Osteocyte (in vitro differentiated cells): ENCODE measurements at regions not wholly inside any gene's neighbourhood (a gene's known extent, or its start where the extent isn't known, plus 50 kb on each side); places are given as distances from the start of the nearest gene placed in this dataset.
A peak's percentile ranks its signal among the peaks of the same experiment; 100 is the strongest.

Experiments
- DNase-seq: peaks from one replicate; pipeline ENCODE4 v3.0.0; 2021; ENCODE audit warnings: mixed read lengths; ENCODE audit not compliant: unreplicated experiment; ENCODE audit errors: extremely low spot score
- H3K27ac Mint-ChIP-seq: one replicate; pipeline ENCODE4 v1.8.0; 2021; ENCODE audit warnings: mild to moderate bottlenecking, mixed read lengths; ENCODE audit not compliant: unreplicated experiment
- H3K27me3 Mint-ChIP-seq: one replicate; pipeline ENCODE4 v1.8.0; 2021; ENCODE audit warnings: mixed read lengths; ENCODE audit not compliant: unreplicated experiment
- H3K36me3 Mint-ChIP-seq: one replicate; pipeline ENCODE4 v1.8.0; 2021; ENCODE audit warnings: mixed read lengths; ENCODE audit not compliant: unreplicated experiment
- H3K4me1 Mint-ChIP-seq: one replicate; pipeline ENCODE4 v1.8.0; 2021; ENCODE audit warnings: mixed read lengths; ENCODE audit not compliant: unreplicated experiment
- H3K4me3 Mint-ChIP-seq: one replicate; pipeline ENCODE4 v1.8.0; 2021; ENCODE audit warnings: mild to moderate bottlenecking, moderate library complexity, mixed read lengths; ENCODE audit not compliant: unreplicated experiment
- H3K9me3 Mint-ChIP-seq: one replicate; pipeline ENCODE4 v1.8.0; 2021; ENCODE audit warnings: mixed read lengths; ENCODE audit not compliant: unreplicated experiment
- CTCF ChIP-seq: fragments of 200-600 bp; sonication (generic); IDR thresholded peaks from 2 replicates; pipeline ENCODE4 v1.5.0; 2021; ENCODE audit warnings: antibody characterized with exemption, mild to moderate bottlenecking, moderate library complexity

GRCh38 chr10:28838908-28839307 lies 161.6 kb downstream of the BAMBI start:
- DNase-seq: peak; percentile 13
- H3K9me3 Mint-ChIP-seq: peaks cover 5% of the 10 kb centered on the region
- H3K4me3 Mint-ChIP-seq: no peak overlapping the region
- no peaks in the 10 kb centered on the region for H3K36me3 Mint-ChIP-seq
- no peaks in the 10 kb centered on the region for H3K27me3 Mint-ChIP-seq
- H3K4me1 Mint-ChIP-seq: peaks cover 21% of the 10 kb centered on the region
- H3K27ac Mint-ChIP-seq: no peak overlapping the region
- TF ChIP-seq CTCF: no peak

GRCh38 chr10:28839600-28840007 lies 162.3 kb downstream of the BAMBI start:
- peaks cover 5% of the 10 kb centered on the region for H3K9me3 Mint-ChIP-seq
- H3K4me1 Mint-ChIP-seq: peaks cover 21% of the 10 kb centered on the region
- DNase-seq: no peak
- H3K36me3 Mint-ChIP-seq: no peaks in the 10 kb centered on the region
- TF ChIP-seq CTCF: no peak
- no peak overlapping the region for H3K4me3 Mint-ChIP-seq
- H3K27me3 Mint-ChIP-seq: no peaks in the 10 kb centered on the region
- H3K27ac Mint-ChIP-seq: no peak overlapping the region

- H3K4me1 Mint-ChIP-seq: peaks cover 21% of the 10 kb centered on the region
Measured at GRCh38 chr10:28840202-28840601, 162.9 kb downstream of the BAMBI start.

GRCh38 chr10:28840971-28841370 lies 163.7 kb downstream of the BAMBI start:
- no peak overlapping the region for H3K4me3 Mint-ChIP-seq
- peaks cover 21% of the 10 kb centered on the region for H3K4me1 Mint-ChIP-seq
- no peaks in the 10 kb centered on the region for H3K27me3 Mint-ChIP-seq
- no peak for TF ChIP-seq CTCF
- H3K36me3 Mint-ChIP-seq: no peaks in the 10 kb centered on the region
- peaks cover 5% of the 10 kb centered on the region for H3K9me3 Mint-ChIP-seq
- H3K27ac Mint-ChIP-seq: no peak overlapping the region
- DNase-seq: peak; percentile 3

More at GRCh38 chr10:28840202-28840601, 162.9 kb downstream of the BAMBI start:
- H3K27me3 Mint-ChIP-seq: no peaks in the 10 kb centered on the region
- H3K4me3 Mint-ChIP-seq: no peak overlapping the region
- H3K27ac Mint-ChIP-seq: no peak overlapping the region
- DNase-seq: peak; percentile 19
- TF ChIP-seq CTCF: no peak
- peaks cover 5% of the 10 kb centered on the region for H3K9me3 Mint-ChIP-seq
- H3K36me3 Mint-ChIP-seq: no peaks in the 10 kb centered on the region

GRCh38 chr10:28841625-28842024 lies 164.3 kb downstream of the BAMBI start:
- DNase-seq: no peak
- no peaks in the 10 kb centered on the region for H3K36me3 Mint-ChIP-seq
- no peak overlapping the region for H3K27ac Mint-ChIP-seq
- H3K4me1 Mint-ChIP-seq: peaks cover 21% of the 10 kb centered on the region
- no peak for TF ChIP-seq CTCF
- H3K9me3 Mint-ChIP-seq: peaks cover 5% of the 10 kb centered on the region
- no peak overlapping the region for H3K4me3 Mint-ChIP-seq
- no peaks in the 10 kb centered on the region for H3K27me3 Mint-ChIP-seq
